Fibroblast of the aortic adventitia (primary cell): ENCODE measurements at regions not wholly inside any gene's neighbourhood (a gene's known extent, or its start where the extent isn't known, plus 50 kb on each side); places are given as distances from the start of the nearest gene placed in this dataset.
"Not testable (repeated sequence)": the region's sequence is repeated elsewhere in the genome, so short reads cannot be mapped to it uniquely, and the experiment has no call there.

Experiments
- DNase-seq: peaks from one replicate; pipeline ENCODE4 v3.0.0-alpha.2; 2010; ENCODE audit warnings: low read depth
- H3K4me3 ChIP-seq: 2 replicates; pipeline ENCODE4 v1.5.1; 2011; ENCODE audit warnings: low read depth, mild to moderate bottlenecking, control low read depth, low read length, moderate library complexity
- CTCF ChIP-seq: IDR thresholded peaks from 2 replicates; pipeline ENCODE4 v1.5.1; 2011; ENCODE audit warnings: mild to moderate bottlenecking, low read length, control low read depth, inconsistent platforms; ENCODE audit not compliant: insufficient read depth

DNA sequence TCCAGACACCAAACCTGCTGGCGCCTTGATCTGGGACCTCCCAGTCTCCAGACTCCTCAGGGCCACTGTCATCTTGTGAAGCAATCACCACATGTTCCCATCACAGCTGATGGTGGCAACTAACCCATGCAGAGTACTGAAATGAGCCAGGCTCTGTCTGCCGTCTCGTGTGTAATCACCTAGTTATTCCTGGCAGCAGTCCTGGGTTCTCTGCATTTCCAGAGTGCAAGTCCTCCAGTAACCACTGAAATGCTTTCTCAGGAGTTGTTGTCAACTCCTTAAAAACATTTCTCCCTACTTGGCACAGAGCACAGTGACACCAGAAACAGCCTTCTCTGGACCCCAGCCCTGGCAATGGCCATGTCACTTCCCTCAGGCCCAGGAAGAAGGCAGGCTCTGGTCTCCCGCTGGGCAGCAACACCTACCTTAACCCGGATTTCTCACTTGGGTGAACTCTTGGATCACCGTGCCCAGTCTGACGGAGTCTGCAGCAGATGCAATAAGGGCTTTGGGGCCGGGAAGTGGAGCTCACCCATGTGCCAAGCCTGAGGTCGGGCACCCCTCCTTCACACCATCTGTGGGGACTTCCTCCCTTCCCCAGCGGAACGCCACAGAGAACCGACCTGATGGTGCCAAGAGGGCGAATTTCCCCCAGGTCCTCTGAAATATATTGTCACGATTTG is 189.5 kb upstream of the NPAP1 start:
- not testable (repeated sequence) for DNase-seq, H3K4me3 ChIP-seq

DNA sequence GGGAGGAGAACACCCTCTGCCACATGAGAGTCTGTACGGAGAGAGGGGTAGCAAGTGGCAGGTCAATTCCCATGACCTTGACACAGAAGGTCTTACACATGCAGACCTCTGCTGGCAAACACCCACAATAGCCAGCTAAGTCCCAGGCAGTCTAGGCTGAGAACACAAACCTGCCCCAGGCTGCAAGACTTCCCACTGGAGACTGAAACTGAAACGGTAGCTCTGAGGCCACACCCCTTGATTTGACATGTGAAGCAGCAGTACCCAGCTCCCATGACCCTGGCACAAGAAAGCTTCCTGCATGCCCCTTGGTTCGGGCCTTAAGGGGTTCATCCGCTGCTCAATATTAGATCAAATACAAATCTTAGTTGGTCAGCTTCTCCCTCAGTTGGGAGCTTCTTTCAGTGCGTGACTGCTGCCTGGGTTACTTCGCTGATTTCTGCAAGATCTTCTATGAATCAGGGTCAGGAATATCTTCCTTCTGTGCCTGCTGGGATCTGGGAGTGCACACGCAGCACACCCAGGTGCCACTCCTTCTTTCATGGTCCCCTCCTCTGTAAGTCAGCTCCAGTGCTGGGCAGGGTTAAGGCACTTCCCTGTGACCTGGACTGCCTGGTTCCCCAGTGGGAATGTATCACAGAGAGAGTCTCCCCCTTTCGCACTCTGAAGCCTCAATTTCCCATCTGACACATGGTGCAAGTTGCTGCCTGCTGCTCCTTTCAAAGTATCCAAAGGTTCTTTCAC is 187.2 kb upstream of the NPAP1 start:
- H3K4me3 ChIP-seq, DNase-seq: not testable (repeated sequence)

DNA sequence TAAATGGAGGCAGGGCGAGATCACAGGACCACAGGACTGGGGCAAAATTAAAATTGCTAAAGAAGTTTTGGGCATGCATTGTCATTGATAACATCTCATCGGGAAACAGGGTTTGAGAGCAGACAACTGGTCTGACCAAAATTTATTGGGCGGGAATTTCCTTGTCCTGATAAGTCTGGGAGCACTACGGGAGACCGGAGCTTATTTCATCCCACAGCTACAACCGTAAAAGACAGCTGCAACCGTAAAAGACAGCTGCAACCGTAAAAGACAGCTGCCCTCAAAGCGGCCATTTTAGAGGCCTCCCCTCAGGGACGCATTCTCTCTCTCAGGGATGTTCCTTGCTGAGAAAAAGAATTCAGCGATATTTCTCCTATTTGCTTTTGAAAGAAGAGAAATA is 170.4 kb upstream of the NPAP1 start:
- not testable (repeated sequence) for DNase-seq, H3K4me3 ChIP-seq

DNA sequence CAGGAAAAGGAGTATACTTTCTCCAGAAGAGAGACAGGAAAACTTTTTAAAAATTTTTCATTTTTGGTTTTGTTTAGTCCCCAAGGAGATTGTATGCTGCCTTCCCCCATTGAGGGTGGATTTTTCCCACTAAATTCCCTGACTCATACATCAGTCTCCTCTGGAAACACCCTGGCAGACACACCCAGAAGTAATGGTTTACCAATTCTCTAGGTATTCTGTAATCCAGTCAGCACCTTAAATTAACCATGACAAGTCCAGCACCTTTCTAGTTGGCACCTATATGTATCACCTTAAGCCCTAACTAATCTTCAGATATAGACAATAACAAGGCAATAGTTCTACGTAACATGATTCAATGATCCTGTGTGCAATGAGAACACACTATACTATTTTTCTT is 165.9 kb upstream of the NPAP1 start:
- DNase-seq, H3K4me3 ChIP-seq: not testable (repeated sequence)

DNA sequence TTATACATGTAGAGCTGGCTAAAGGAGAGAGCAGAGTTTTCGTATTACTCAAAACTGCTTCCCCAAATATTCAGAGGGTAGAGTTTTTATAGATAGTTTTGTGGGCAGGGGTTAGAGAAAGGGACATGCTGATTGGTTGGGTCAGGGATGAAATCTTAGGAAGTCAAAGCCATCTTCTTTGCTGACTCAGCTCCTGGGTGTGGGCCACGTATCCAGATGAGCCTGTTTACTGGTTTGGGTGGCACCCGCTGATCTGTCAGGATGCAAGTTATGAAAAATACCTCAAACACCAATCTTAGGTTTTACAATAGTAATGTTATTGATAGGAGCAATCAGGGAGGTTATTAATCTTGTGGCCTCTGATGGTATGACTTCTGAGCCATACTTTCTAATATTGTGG is 164.0 kb upstream of the NPAP1 start:
- H3K4me3 ChIP-seq, DNase-seq: not testable (repeated sequence)

DNA sequence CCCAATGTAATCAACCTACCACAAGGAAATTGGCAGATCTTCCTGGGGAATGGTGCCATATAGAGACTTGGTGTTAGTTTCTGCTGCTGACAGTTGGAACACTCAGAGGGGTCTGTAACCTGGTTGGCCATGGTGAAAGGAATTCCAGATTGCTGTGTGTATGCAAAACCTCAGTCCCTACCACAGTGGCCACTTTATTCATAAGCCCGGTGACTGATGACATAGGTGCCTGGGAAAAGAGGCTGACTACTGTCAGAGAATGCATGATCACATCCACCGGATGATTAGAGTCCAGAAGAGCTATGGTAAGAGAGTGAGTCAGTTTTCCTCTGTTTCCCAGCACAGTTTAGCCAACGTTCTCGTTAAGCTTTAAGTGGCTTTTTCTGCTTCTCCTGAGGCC is 156.8 kb upstream of the NPAP1 start:
- not testable (repeated sequence) for DNase-seq, H3K4me3 ChIP-seq

DNA sequence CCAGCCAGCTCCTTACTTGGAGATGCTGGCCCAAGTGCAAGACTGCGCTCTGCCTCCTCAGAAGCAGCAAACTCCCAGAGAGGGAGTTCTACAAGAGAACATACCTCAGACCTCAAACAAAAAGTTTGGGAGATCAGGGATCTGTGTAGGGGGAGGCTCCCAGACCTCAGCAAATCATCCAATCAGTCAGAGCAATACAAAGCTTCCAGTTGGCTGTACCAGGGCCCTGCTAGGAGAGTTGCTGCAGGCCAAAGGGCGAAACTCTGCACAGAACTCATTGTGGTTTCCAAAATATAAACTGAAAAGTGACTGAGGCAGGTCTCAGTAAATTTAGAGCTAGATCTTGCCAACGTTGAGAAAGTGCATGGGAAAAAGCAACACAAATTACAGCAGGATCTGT is 144.3 kb upstream of the NPAP1 start:
- DNase-seq: not testable (repeated sequence)

DNA sequence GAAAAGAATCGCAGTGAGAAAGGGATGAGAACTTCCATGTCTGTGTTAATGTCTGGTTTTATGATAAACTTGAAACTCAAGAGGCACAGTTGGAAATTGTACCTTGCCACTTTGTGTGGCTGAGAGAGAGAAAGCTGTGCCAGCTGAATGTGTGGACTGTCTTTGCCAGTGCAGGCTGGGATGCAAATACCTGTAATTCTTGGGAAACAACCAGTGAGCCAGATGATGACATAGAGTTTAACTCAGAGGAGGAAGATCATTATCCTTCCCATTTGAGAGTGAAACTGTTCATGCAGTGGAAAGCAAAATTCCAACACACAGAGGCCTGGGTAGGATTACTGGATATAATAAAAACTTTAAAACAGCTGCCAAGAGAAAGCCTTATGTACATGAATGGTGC is 141.5 kb upstream of the NPAP1 start:
- H3K4me3 ChIP-seq, DNase-seq: not testable (repeated sequence)

More for the DNA sequence above, 144.3 kb upstream of the NPAP1 start:
- H3K4me3 ChIP-seq: not testable (repeated sequence)

GRCh38 chr15:24557281-24557680 is 118.3 kb upstream of the NPAP1 start:
- not testable (repeated sequence) for H3K4me3 ChIP-seq, DNase-seq

GRCh38 chr15:24607636-24608035 is 67.9 kb upstream of the NPAP1 start:
- DNase-seq: no peak
- no peak for TF ChIP-seq CTCF
- H3K4me3 ChIP-seq: no peak overlapping the region

DNA sequence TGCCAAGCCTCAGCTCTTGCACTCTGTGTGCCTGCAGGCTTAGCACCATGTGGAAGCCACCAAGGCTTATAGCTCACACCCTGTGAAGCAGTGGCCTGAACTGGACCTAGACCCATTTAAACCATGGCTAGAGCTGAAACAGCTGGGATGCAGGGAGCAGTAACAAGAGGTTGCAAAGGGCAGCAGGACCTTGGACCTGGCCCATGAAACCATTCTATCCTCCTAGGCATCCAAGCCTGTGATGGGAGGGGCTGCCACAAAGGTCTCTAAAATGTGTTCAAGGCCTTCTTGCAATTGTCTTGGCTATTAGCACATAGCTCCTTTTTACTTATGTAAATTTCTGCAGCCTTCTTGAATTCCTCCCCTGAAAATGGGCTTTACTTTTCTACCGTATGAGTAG is 57.9 kb upstream of the NPAP1 start:
- TF ChIP-seq CTCF: no peak
- DNase-seq: no peak
- H3K4me3 ChIP-seq: no peak overlapping the region

DNA sequence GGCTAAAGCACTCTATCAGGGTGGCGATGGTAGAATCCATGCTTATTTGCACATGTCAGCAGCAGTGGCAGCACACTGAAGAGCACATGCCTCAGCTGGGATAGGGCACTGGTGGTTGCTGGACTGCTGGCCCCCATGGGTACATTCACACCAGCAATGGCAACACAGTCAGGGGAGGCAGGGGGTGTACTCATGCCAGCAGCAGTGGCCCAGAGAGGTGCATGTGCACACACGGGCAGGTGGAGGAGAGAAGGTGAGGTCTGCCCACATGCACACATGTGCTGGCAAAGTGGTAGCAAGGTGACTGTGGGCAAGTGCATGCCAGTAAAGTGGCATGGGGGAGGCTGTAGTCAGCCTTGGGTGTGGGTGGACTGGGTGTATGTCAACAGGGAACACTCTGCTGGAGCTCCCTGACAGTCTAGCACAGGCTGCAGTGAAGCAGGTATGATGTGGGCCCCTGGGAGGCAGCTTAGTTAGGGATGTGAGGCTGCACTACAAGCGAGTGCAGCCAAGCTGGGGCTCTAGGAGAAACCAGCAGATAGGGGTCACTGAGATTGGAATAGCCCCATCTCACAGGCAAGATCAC is 53.9 kb upstream of the NPAP1 start:
- H3K4me3 ChIP-seq: no peak overlapping the region
- no peak for DNase-seq
- TF ChIP-seq CTCF: no peak
